H1 (cell line): ENCODE measurements at regions not wholly inside any gene's neighbourhood (a gene's known extent, or its start where the extent isn't known, plus 50 kb on each side); places are given as distances from the start of the nearest gene placed in this dataset.

Source experiments
- CTCF ChIA-PET: fragments of 300-600 bp; sonication (Branson Sonifier 250); formaldehyde crosslinking; loops from one replicate; lab custom pipeline; 2021; ENCODE audit not compliant: partially characterized antibody; lab: Charles Lee
- POLR2A ChIA-PET: fragments of 300-600 bp; sonication (Branson Sonifier 250); formaldehyde crosslinking; loops from one replicate; lab custom pipeline; 2021; ENCODE audit warnings: inconsistent platforms; ENCODE audit not compliant: partially characterized antibody; lab: Charles Lee
- DNase-seq, 2 experiments: peaks; one replicate each; pipeline versions ENCODE4 v3.0.0 to v3.0.0-alpha.2; 2010 to 2022; ENCODE audit warnings: low spot score in 2 of 2, low read depth in 1 of 2, mixed read lengths in 1 of 2
- FAIRE-seq: peaks from 2 replicates; lab custom pipeline; 2011; peaks lifted over from hg19 to GRCh38; lab: Jason Lieb, UNC
- H2AFZ ChIP-seq: 2 replicates; pipeline ENCODE4 v1.8.1; 2012; ENCODE audit warnings: low read length, inconsistent platforms
- H2AK5ac ChIP-seq: 2 replicates; pipeline ENCODE4 v1.6.1; 2013; ENCODE audit warnings: low read depth, low read length
- H2BK120ac ChIP-seq: replicated peaks from 2 replicates; pipeline ENCODE3; 2013; ENCODE audit warnings: low read depth, low read length, inconsistent platforms
- H2BK12ac ChIP-seq: 2 replicates; pipeline ENCODE4 v1.6.1; 2013; ENCODE audit warnings: low read depth, low read length
- H2BK15ac ChIP-seq: 2 replicates; pipeline ENCODE4 v1.6.1; 2013; ENCODE audit warnings: low read length
- H2BK20ac ChIP-seq: 2 replicates; pipeline ENCODE4 v1.6.1; 2013; ENCODE audit warnings: low read length
- H2BK5ac ChIP-seq: 2 replicates; pipeline ENCODE4 v1.6.1; 2013; ENCODE audit warnings: low read depth, low read length
- H3K14ac ChIP-seq: 2 replicates; pipeline ENCODE4 v1.6.1; 2013; ENCODE audit warnings: inconsistent platforms; ENCODE audit not compliant: insufficient read length
- H3K18ac ChIP-seq: 2 replicates; pipeline ENCODE4 v1.6.1; 2013; ENCODE audit warnings: low read length; ENCODE audit errors: extremely low read depth
- H3K23ac ChIP-seq: 2 replicates; pipeline ENCODE4 v1.6.1; 2013; ENCODE audit warnings: inconsistent platforms; ENCODE audit not compliant: insufficient read length
- H3K23me2 ChIP-seq: 2 replicates; pipeline ENCODE4 v1.6.1; 2013; ENCODE audit warnings: low read depth, low read length
- H3K27ac ChIP-seq: 2 replicates; pipeline ENCODE4 v1.6.1; 2011; ENCODE audit warnings: low read depth, low read length, inconsistent platforms
- H3K27me3 ChIP-seq, 4 experiments: replicated peaks in 1 of 4; 1 replicate in 1 of 4; 2 replicates in 3 of 4; pipeline versions ENCODE4 v1.6.1 to v1.8.1; 2011 to 2013; ENCODE audit warnings: low read length in 3 of 4, mild to moderate bottlenecking in 3 of 4, inconsistent platforms in 2 of 4, mixed read lengths in 2 of 4, moderate library complexity in 1 of 4; ENCODE audit not compliant: control insufficient read depth in 3 of 4, insufficient read depth in 3 of 4; ENCODE audit errors: extremely low read depth in 1 of 4
- H3K36me3 ChIP-seq, 4 experiments: 2 replicates each; pipeline versions ENCODE4 v1.6.1 to v1.8.1; 2011 to 2013; ENCODE audit warnings: mild to moderate bottlenecking in 4 of 4, low read length in 3 of 4, moderate library complexity in 2 of 4, control low read depth in 1 of 4, inconsistent platforms in 1 of 4; ENCODE audit not compliant: insufficient read depth in 4 of 4, control insufficient read depth in 2 of 4
- H3K4ac ChIP-seq: replicated peaks from 2 replicates; pipeline ENCODE3; 2013; ENCODE audit warnings: low read length, low read depth, mixed read lengths, inconsistent platforms; ENCODE audit not compliant: insufficient read length
- H3K4me1 ChIP-seq, 4 experiments: replicated peaks in 1 of 4; 1 replicate in 1 of 4; 2 replicates in 3 of 4; pipeline versions ENCODE4 v1.6.1 to v1.8.1; 2011 to 2013; ENCODE audit warnings: low read length in 3 of 4, inconsistent platforms in 2 of 4, mixed read lengths in 1 of 4; ENCODE audit not compliant: insufficient read depth in 4 of 4, control insufficient read depth in 3 of 4
- H3K4me2 ChIP-seq, 2 experiments: 2 replicates each; pipeline versions ENCODE4 v1.6.1 to v1.8.1; 2011 to 2013; ENCODE audit warnings: low read depth in 2 of 2, low read length in 2 of 2, control low read depth in 1 of 2, inconsistent platforms in 1 of 2, mild to moderate bottlenecking in 1 of 2; ENCODE audit not compliant: insufficient read depth in 1 of 2
- H3K4me3 ChIP-seq, 4 experiments: fragments of 200-600, 300-600 bp in 1 of 4; sonication (generic), shearing (Covaris generic), sonication (Bioruptor Twin) in 1 of 4; 2 replicates each; pipeline versions ENCODE4 v1.5.1 to v1.8.1; 2011 to 2016; ENCODE audit warnings: low read length in 4 of 4, low read depth in 3 of 4, control low read depth in 2 of 4, inconsistent platforms in 2 of 4, mild to moderate bottlenecking in 2 of 4, mixed read lengths in 1 of 4, moderate library complexity in 1 of 4; ENCODE audit not compliant: insufficient read depth in 2 of 4; ENCODE audit errors: extremely low read depth in 1 of 4
- H3K56ac ChIP-seq: replicated peaks from 2 replicates; pipeline ENCODE3; 2013; ENCODE audit warnings: low read depth, mild to moderate bottlenecking, mixed read lengths, low read length, inconsistent platforms; ENCODE audit not compliant: insufficient read length
- H3K79me1 ChIP-seq: 2 replicates; pipeline ENCODE4 v1.6.1; 2013; ENCODE audit warnings: low read depth, low read length, control low read depth
- H3K79me2 ChIP-seq, 2 experiments: 2 replicates each; pipeline versions ENCODE4 v1.6.1 to v1.8.1; 2012 to 2013; ENCODE audit warnings: low read length in 2 of 2, mild to moderate bottlenecking in 2 of 2, inconsistent platforms in 1 of 2; ENCODE audit not compliant: insufficient read depth in 2 of 2, control insufficient read depth in 1 of 2
- H3K9ac ChIP-seq, 4 experiments: replicated peaks in 1 of 4; 1 replicate in 1 of 4; 2 replicates in 3 of 4; pipeline versions ENCODE4 v1.6.1 to v1.8.1; 2011 to 2013; ENCODE audit warnings: low read depth in 3 of 4, low read length in 3 of 4, control low read depth in 2 of 4, mild to moderate bottlenecking in 2 of 4, moderate library complexity in 2 of 4, inconsistent platforms in 1 of 4; ENCODE audit errors: extremely low read depth in 1 of 4
- H3K9me3 ChIP-seq, 2 experiments: 2 replicates each; pipeline versions ENCODE4 v1.6.1 to v1.8.1; 2012 to 2013; ENCODE audit warnings: mild to moderate bottlenecking in 2 of 2, moderate library complexity in 2 of 2, control low read depth in 1 of 2, inconsistent platforms in 1 of 2, low read depth in 1 of 2, low read length in 1 of 2, mixed read lengths in 1 of 2; ENCODE audit not compliant: insufficient read depth in 2 of 2
- H4K20me1 ChIP-seq, 2 experiments: replicated peaks in 1 of 2; 2 replicates each; pipeline versions ENCODE3 to v1.8.1; 2011 to 2013; ENCODE audit warnings: inconsistent platforms in 2 of 2, low read length in 2 of 2, mild to moderate bottlenecking in 1 of 2; ENCODE audit not compliant: insufficient read depth in 2 of 2, control insufficient read depth in 1 of 2
- H4K5ac ChIP-seq: 2 replicates; pipeline ENCODE4 v1.6.1; 2013; ENCODE audit warnings: low read length, low read depth, mixed read lengths, inconsistent platforms; ENCODE audit not compliant: insufficient read length
- H4K8ac ChIP-seq: 2 replicates; pipeline ENCODE4 v1.8.0; 2013; ENCODE audit warnings: mild to moderate bottlenecking, moderate library complexity, low read length, inconsistent platforms; ENCODE audit not compliant: insufficient read depth; ENCODE audit errors: extremely low read depth
- H4K91ac ChIP-seq: replicated peaks from 2 replicates; pipeline ENCODE3; 2013; ENCODE audit warnings: low read length, mixed read lengths, inconsistent platforms; ENCODE audit not compliant: insufficient read length
- ATF3 ChIP-seq: IDR thresholded peaks from 2 replicates; pipeline ENCODE4 v1.6.1; 2011; ENCODE audit warnings: low read depth, mild to moderate bottlenecking, low read length; ENCODE audit not compliant: insufficient read depth
- KDM4A ChIP-seq: IDR thresholded peaks from one replicate; pipeline ENCODE4 v1.7.1; 2012; ENCODE audit warnings: low read depth, mild to moderate bottlenecking, moderate library complexity, low read length, inconsistent platforms; ENCODE audit not compliant: severe bottlenecking
- WGBS, 2 experiments: shearing (Covaris generic) in 1 of 2; methylation state at CpG; one replicate each; pipeline versions ENCODE4 v1.1.6 to v1.1.7; 2013 to 2015; ENCODE audit warnings: low lambda C conversion rate in 2 of 2, mixed read lengths in 2 of 2, inconsistent platforms in 1 of 2, low coverage in 1 of 2, missing lambda C conversion rate in 1 of 2; ENCODE audit not compliant: insufficient replicate concordance in 2 of 2, insufficient coverage in 1 of 2, insufficient read length in 1 of 2; ENCODE audit errors: extremely low coverage in 1 of 2, missing lambda C conversion rate in 1 of 2; 5-methylcytosine and 5-hydroxymethylcytosine counted together

DNA sequence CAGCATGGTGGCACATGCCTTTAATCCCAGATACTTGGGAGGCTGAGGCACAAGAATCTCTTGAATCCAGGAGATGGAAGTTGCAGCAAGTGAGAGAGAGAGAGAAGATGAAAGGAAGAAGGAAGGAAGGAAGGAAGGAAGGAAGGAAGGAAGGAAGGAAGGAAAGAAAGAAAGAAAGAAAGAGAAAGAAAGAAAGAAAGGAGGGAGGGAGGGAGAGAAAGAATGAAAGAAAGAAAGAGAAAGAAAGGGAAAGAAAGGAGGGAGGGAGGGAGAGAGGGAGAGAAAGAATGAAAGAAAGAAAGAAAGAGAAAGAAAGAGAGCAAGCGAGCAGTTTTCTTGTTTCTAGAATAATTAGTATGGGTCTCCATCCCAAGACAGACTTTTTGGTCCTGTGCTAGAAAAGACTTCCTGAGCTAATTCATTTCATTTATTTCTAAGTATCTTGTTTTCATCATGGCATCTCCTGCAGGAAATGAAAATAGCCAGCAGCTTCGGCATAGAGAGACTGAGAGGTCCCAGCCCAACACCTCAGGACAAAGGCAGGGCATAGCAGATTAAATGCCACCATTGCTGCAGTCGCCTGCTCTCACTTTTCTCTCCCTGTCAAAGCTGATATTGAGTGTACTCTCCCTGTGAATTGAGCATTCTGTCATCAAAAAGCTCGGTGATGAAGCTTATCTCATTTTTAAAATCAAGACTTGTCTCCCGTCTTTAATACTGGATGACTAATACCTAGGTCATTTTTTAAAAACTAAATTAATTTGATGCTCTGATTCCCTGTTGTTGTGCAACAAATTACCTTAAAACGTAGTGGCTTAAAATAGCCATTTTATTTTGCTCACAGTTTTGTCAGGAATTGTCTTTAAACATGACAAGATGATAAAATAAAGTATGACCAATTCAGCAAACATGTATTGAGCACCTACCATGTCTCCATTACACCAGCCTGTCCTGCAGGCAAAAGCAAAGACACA lies 91.8 kb upstream of the ADRA1B start:
- Histone ChIP-seq H3K56ac (no peak overlapping the region), H2BK12ac (no peak overlapping the region), H2BK5ac (no peak overlapping the region), H3K36me3 (no peaks in the 10 kb centered on the region), H3K23me2 (no peaks in the 10 kb centered on the region), H3K14ac (no peak overlapping the region), H4K5ac (no peak overlapping the region), H3K4me1 (0 out of 7 replicates have a peak, but pooled peaks cover 0 to 2% (median 0%) of the 10 kb centered on the region in 4 experiments), H3K23ac (no peak overlapping the region), H3K4me2 (no peak overlapping the region), H3K18ac (no peak overlapping the region), H4K20me1 (no peaks in the 10 kb centered on the region), H3K79me1 (no peaks in the 10 kb centered on the region), H2BK15ac (no peak overlapping the region), H3K4me3 (no peak overlapping the region), H3K9me3 (no peaks in the 10 kb centered on the region), H3K27me3 (no peaks in the 10 kb centered on the region), H3K79me2 (no peaks in the 10 kb centered on the region), H2AFZ (no peak overlapping the region), H3K27ac (no peak overlapping the region), H2BK120ac (no peak overlapping the region), H4K8ac (no peak overlapping the region), H2BK20ac (no peak overlapping the region), H3K4ac (no peak overlapping the region), H2AK5ac (no peak overlapping the region), H3K9ac (no peak overlapping the region), H4K91ac (no peak overlapping the region)
- ChIA-PET CTCF (no interaction called here), POLR2A (no interaction called here)
- 89% methylated on average over 6 of the region's 6 CpGs; no CpG with 5 or more reads in 1 of the 2 experiments for WGBS, 2 experiments
- DNase-seq: no peak
- no peak for FAIRE-seq
- no peak for TF ChIP-seq ATF3
- no peak for TF ChIP-seq KDM4A
